Parathyroid adenoma (tissue), 2 donors: ENCODE measurements at regions not wholly inside any gene's neighbourhood (a gene's known extent, or its start where the extent isn't known, plus 50 kb on each side); places are given as distances from the start of the nearest gene placed in this dataset.

ENCODE experiments used
- H2AFZ ChIP-seq: fragments of 300-600 bp; sonication (generic); one replicate; pipeline ENCODE4 v1.7.0; 2017; ENCODE audit warnings: antibody characterized with exemption, mild to moderate bottlenecking
- H3K27ac ChIP-seq: fragments of 300-600 bp; sonication (generic); one replicate; pipeline ENCODE4 v1.7.0; 2017
- H3K27me3 ChIP-seq: fragments of 300-600 bp; sonication (generic); one replicate; pipeline ENCODE4 v1.7.0; 2017; ENCODE audit warnings: low read length; ENCODE audit not compliant: control insufficient read depth, insufficient read depth
- H3K36me3 ChIP-seq: fragments of 300-600 bp; sonication (generic); one replicate; pipeline ENCODE4 v1.7.0; 2017; ENCODE audit warnings: low read length; ENCODE audit not compliant: control insufficient read depth, insufficient read depth
- H3K4me1 ChIP-seq: fragments of 300-600 bp; sonication (generic); one replicate; pipeline ENCODE4 v1.7.0; 2017; ENCODE audit warnings: control low read depth
- H3K4me2 ChIP-seq: fragments of 300-600 bp; sonication (generic); one replicate; pipeline ENCODE4 v1.7.0; 2017; ENCODE audit warnings: low read length
- H3K4me3 ChIP-seq: fragments of 300-600 bp; sonication (generic); one replicate; pipeline ENCODE4 v1.7.0; 2017; ENCODE audit warnings: low read depth, low read length
- H3K79me2 ChIP-seq: fragments of 300-600 bp; sonication (generic); one replicate; pipeline ENCODE4 v1.7.0; 2017; ENCODE audit warnings: control low read depth
- H3K9ac ChIP-seq: fragments of 300-600 bp; sonication (generic); one replicate; pipeline ENCODE4 v1.7.0; 2017; ENCODE audit warnings: mild to moderate bottlenecking
- H3K9me3 ChIP-seq: fragments of 300-600 bp; sonication (generic); one replicate; pipeline ENCODE4 v1.7.0; 2017; ENCODE audit warnings: low read length; ENCODE audit not compliant: control insufficient read depth
- CTCF ChIP-seq: fragments of 300-600 bp; sonication (generic); IDR thresholded peaks from one replicate; pipeline ENCODE4 v1.7.0; 2017; ENCODE audit warnings: antibody characterized with exemption, mild to moderate bottlenecking
- donor health status: primary hyperparathyroidism.

GRCh38 chr19:29004796-29005195 is 208.2 kb downstream of the UQCRFS1 start:
- H3K4me1 ChIP-seq: peaks cover 25% of the 10 kb centered on the region
- no peak for TF ChIP-seq CTCF
- H3K9ac ChIP-seq: no peak overlapping the region
- H2AFZ ChIP-seq: no peak overlapping the region
- H3K4me2 ChIP-seq: no peak overlapping the region
- H3K36me3 ChIP-seq: no peaks in the 10 kb centered on the region
- no peaks in the 10 kb centered on the region for H3K9me3 ChIP-seq
- no peaks in the 10 kb centered on the region for H3K79me2 ChIP-seq
- H3K27ac ChIP-seq: no peak overlapping the region
- H3K4me3 ChIP-seq: no peak overlapping the region
- no peaks in the 10 kb centered on the region for H3K27me3 ChIP-seq

DNA sequence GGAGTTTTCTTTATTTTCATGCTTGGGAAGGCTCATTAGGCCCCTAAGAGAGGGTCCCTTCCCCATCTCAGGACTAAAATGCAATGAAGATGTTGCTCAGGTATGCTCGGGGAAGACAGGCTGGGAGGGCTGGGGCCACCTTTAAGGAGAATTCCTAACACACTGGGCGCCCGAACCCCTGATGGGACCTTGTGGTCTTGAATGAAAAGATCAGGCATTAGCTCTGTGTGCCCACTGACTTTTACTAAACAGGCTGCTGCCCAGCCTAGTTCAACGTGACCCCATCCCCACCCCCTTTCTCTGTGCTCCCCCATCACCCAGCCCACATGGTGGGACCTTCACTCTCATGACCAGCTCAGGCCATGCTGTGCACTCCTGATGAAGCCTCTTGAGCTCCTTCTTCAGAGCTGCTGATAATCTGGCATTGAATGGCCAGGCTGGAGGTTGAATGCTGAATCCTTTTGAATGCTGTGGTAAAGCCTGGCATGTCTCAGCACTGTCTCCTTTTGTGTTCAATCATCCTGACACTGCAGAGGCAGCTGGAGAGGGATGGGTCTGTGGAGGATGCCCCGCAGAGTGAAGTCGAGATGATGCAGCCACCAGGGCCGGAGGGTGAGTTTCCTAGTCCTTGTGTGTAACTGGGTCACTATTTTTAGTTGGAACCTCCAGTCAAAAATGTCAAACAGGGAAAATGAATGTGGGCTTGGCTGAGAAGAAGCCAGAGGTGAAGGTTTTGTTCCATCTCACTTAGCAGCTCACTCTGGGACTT is 209.1 kb downstream of the UQCRFS1 start:
- TF ChIP-seq CTCF: no peak
- no peak overlapping the region for H3K4me3 ChIP-seq
- H3K79me2 ChIP-seq: no peaks in the 10 kb centered on the region

DNA sequence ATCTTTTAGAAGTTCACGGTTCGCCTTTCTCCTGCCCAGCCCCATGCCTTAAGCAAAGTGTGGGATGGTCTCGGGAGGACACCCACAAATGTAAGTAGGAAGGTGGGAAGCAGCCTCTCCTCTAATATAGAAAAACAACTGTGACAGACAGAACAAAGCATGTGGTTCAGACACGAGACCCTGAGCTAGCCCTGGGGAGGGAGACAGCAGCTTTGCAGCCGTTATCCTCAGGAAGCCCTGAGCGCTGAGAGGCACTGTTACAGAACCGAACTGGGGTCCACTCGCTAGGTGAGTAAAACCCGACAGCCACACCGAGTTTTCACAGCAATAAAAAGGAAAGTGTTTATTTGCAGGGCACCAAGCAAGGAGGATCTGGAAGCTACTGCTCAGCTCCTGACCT is 210.6 kb downstream of the UQCRFS1 start:
- Histone ChIP-seq H3K79me2 (no peaks in the 10 kb centered on the region), H3K9me3 (no peaks in the 10 kb centered on the region), H3K4me3 (no peak overlapping the region), H3K27me3 (no peaks in the 10 kb centered on the region), H3K4me2 (no peak overlapping the region), H2AFZ (peak overlapping the region; percentile 18), H3K4me1 (peaks cover 31% of the 10 kb centered on the region), H3K9ac (no peak overlapping the region), H3K36me3 (no peaks in the 10 kb centered on the region), H3K27ac (peak overlapping the region; percentile 82)
- no peak for TF ChIP-seq CTCF

More for the DNA sequence above, 209.1 kb downstream of the UQCRFS1 start:
- H3K4me2 ChIP-seq: no peak overlapping the region
- no peaks in the 10 kb centered on the region for H3K36me3 ChIP-seq
- no peak overlapping the region for H3K27ac ChIP-seq
- H3K9me3 ChIP-seq: no peaks in the 10 kb centered on the region
- peaks cover 31% of the 10 kb centered on the region for H3K4me1 ChIP-seq
- H3K27me3 ChIP-seq: no peaks in the 10 kb centered on the region
- H2AFZ ChIP-seq: peak overlapping the region; percentile 2
- no peak overlapping the region for H3K9ac ChIP-seq

- H2AFZ ChIP-seq: peak overlapping the region; percentile 25
- no peak overlapping the region for H3K9ac ChIP-seq
- H3K79me2 ChIP-seq: no peaks in the 10 kb centered on the region
- no peak overlapping the region for H3K4me3 ChIP-seq
- peak overlapping the region; percentile 82 for H3K27ac ChIP-seq
- H3K4me1 ChIP-seq: peaks cover 31% of the 10 kb centered on the region
- no peak overlapping the region for H3K4me2 ChIP-seq
- TF ChIP-seq CTCF: no peak
- no peaks in the 10 kb centered on the region for H3K36me3 ChIP-seq
- no peaks in the 10 kb centered on the region for H3K9me3 ChIP-seq
- H3K27me3 ChIP-seq: no peaks in the 10 kb centered on the region
These were observed 211.2 kb downstream of the UQCRFS1 start for GRCh38 chr19:29001597-29002245.
